DND-41 (cell line): ENCODE measurements at regions not wholly inside any gene's neighbourhood (a gene's known extent, or its start where the extent isn't known, plus 50 kb on each side); places are given as distances from the start of the nearest gene placed in this dataset.
"Not testable (repeated sequence)": the region's sequence is repeated elsewhere in the genome, so short reads cannot be mapped to it uniquely, and the experiment has no call there.

Experiments
- CTCF ChIP-seq: IDR thresholded peaks from 2 replicates; pipeline ENCODE4 v1.5.1; 2012; ENCODE audit warnings: borderline replicate concordance, low read length, moderate library complexity, mild to moderate bottlenecking; ENCODE audit not compliant: poor library complexity, severe bottlenecking; ENCODE audit errors: extremely low read depth
- EZH2 ChIP-seq: IDR thresholded peaks from 3 replicates; pipeline ENCODE4 v1.6.1; 2012; ENCODE audit warnings: borderline replicate concordance, low read depth, mild to moderate bottlenecking, moderate library complexity, low read length, inconsistent platforms; ENCODE audit not compliant: severe bottlenecking

DNA sequence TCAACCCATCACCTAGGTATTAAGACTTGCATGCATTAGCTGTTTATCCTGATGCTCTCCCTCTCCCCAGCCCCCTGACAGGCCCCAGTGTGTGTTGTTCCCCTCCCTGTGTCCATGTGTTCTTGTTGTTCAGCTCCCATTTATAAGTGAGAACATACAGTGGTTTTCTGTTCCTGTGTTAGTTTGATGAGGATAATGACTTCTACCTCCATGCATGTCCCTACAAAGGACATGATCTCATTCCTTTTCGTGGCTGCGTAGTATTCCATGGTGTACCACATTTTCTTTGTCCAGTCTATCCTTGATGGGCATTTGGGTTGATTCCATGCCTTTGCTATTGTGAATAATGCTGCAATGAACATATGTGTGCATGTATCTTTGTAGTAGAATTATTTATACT is 578.3 kb downstream of the ZNF608 start:
- TF ChIP-seq CTCF, EZH2: not testable (repeated sequence)
